ENCODE measurements at regions not wholly inside any gene's neighbourhood (a gene's known extent, or its start where the extent isn't known, plus 50 kb on each side); places are given as distances from the start of the nearest gene placed in this dataset.

- DNase-seq: no peak
These were observed 115.9 kb downstream of the INHBB start for GRCh38 chr2:120461546-120462537.

GRCh38 chr2:120463527-120463926 lies 117.6 kb downstream of the INHBB start:
- DNase-seq: no peak

- no peak for DNase-seq
These were observed 118.1 kb downstream of the INHBB start for GRCh38 chr2:120463996-120464395.

DNA sequence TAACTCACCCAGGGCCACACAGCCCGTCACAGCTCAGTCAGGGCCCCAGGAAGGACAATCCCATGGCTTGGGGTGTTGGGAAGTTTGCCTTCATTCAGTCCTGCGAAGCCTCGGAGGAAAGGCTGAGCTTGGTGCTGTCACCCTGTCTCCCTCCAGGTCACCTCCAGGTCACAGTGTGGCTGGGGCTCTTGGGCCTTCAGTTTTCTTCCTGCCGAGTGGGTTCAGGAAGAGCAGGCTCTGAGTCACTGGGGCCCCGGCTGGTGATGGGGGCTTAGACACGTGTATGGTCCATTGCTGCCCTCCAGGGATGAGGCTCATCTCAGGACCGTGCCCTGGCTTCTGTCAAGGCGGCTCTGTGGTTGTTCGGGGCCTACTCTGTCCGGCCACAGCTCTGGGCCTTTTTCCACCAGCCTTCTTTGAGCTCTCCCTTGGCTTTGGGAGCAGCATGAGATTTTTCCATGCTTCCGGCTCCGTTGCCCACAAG lies 118.6 kb downstream of the INHBB start:
- no peak for DNase-seq

DNA sequence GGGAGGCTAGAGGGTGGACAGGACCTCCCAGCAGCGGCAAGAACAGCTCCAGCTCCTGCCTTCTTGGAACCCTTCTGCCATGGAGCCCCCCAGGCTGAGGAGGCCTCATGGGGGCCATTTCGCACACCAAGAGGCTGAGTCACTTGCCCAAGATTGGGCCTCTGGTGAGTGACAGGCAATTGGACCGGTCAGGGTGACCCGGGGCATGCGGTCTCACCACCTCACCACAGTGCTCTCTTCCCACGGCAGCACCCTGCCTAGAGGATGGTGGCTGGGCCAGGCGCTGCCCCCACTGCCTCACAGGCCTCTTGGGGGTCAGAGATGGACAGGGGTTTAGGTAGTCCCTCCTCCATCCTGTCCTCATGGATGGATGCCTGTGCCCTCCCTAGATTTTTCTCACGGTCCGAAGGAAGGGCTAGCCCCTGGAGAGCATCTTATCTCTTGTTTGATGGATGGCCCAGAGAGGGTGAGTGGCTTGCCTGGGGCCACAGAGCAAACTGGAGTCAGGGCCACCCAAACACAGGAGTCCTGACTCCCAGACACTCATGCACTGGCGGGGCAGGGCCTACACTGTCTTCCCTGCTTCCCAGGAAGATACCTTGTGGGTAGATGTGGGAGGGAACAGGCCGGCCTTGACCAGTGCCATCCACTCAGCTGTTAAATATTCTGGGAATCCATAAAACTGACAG lies 119.2 kb downstream of the INHBB start:
- DNase-seq: no peak

DNA sequence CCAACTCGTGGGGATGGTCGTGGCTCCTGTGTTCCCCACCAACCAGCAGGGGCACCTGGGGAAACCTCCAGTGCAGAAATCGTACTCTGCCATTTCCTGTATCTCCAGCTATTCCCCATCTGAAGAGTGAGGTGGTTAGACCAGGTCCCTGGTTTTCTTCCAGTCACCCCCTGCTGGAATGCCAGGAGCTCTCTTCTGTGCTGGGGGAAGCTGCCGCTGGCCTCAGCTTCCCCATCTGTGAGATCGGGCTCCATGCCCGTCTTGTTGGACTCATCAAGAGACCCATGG lies 119.7 kb downstream of the INHBB start:
- no peak for DNase-seq

DNA sequence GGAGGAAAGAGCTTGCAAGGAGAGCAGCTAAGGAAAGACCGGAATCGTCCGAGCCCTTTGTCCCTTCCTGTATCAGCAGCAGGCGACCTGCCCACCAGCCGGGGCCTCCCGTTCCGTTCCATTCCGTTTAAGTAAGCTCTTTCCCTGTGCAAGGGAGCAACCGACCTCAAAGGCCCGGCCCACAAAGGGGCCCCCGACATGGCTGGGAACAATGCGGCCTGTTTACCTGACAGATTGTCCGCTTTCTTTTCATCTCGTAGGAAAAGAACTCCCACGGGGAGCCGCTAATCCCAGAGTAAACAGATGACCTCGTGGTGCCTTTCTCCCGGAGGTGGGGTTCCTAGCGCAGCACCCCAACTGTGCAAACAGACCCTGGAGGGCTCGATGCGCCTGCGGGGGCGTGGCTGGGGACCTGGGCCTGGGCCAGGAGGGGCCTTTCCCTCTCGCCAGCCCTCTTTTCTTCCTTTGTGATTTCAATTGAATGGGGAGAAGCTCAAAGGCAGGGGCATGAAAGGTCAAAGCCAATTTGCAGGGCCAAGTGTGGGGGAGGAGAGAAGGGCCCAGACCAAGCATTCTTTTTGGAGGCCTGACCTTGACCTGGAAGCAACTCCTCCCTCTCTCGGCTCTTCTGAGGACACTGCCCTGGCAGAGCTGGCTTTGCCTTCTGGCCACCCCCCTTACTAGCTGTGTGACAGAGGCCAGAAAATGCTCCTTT lies 120.2 kb downstream of the INHBB start:
- DNase-seq: no peak

DNA sequence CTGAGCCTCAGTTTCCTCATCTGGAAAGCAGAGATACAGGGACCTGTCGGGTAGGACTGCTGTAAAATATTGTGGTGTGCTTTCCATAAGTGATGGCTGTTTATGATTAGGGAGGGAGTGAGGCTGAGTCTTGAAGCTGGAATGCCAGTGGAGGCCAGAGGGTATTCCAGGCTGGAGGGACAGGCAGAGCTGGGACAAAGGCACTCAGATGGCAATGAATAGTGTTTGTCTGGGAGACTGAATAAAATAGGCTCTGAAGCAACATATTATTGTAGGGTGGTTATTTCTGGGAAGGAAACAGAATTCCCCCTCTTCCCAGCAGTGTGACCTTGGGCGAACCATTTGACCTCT lies 120.7 kb downstream of the INHBB start:
- no peak for DNase-seq

- DNase-seq: no peak
These were observed 122.2 kb downstream of the INHBB start for GRCh38 chr2:120468136-120468535.

DNA sequence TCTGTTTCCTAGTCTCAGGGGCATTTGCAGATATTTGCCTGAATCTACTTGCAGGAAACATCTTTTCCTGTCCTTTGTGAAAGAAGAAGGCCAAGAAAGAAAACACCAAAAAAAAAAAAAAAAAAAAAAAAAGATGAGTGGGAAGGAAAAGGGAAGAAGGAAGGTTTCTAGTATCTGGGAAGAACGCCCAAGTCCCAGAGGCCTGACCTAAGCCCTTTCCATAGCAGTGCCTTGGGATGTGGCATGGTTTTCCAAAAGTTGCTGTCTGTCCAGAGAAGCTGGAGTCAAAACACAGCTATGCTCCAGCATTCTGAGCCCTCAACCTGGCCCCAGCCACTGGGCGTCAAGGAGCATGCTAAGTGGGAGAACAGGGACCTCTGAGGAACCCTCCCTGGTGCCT lies 123.5 kb downstream of the INHBB start:
- DNase-seq: no peak

- no peak for DNase-seq
These were observed 124.4 kb downstream of the INHBB start for GRCh38 chr2:120470041-120470965.

DNA sequence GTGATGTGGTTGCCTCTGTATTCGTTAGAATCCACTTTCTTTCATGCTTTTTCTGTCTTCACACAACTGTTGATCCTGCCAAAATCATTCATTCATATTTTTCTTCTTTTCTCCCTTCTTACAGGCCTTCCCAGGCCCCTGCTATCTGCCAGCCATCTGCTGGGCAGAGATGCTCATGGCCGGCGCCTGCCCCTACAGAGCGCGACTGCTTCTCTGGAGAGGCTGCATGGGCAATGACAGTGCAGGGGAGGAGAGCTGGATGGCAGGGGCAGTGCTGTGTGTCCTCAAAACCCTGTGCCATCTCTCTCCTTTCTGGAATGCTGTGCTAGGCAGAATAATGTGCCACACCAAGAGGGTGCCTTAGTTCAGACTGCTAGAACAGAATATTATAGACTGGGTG lies 125.2 kb downstream of the INHBB start:
- DNase-seq: no peak

DNA sequence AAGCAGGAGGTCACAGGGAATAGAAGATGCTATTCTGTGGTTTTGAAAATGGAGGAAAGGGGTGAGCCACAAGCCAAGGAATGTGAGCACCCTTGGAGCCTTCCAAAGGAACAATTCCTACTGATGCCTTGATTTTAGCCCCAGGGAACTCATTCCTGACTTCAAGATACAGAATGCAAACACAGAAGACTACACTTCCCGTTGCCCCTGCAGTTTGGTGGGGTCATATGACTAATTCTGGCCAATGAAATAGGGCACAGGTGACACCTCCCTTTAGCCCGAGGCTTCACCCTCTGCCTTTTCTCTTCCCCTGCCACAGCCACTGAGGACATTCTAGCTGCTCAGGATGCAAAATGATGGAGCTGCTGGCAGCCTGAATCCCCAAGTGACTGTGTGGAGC lies 126.1 kb downstream of the INHBB start:
- DNase-seq: no peak

DNA sequence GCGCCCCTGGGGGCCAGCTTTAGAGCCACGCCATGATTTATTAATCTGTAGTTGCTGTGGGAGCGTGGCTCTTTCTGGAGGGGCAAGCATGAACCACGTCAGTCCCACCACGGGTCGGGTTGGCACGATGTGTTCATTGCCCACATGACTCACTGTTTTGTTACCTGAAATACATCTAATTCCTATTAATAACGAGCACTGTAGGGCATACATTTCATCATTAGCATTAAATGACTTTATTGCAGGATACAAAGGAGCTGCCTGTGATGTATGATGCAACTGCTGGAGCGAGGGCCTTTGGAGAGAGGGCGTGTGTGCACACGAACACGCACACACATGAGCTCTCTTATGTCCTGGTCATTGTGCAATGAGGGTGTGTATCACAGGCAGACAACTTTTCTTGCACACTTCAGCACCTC lies 127.0 kb downstream of the INHBB start:
- DNase-seq: no peak

DNA sequence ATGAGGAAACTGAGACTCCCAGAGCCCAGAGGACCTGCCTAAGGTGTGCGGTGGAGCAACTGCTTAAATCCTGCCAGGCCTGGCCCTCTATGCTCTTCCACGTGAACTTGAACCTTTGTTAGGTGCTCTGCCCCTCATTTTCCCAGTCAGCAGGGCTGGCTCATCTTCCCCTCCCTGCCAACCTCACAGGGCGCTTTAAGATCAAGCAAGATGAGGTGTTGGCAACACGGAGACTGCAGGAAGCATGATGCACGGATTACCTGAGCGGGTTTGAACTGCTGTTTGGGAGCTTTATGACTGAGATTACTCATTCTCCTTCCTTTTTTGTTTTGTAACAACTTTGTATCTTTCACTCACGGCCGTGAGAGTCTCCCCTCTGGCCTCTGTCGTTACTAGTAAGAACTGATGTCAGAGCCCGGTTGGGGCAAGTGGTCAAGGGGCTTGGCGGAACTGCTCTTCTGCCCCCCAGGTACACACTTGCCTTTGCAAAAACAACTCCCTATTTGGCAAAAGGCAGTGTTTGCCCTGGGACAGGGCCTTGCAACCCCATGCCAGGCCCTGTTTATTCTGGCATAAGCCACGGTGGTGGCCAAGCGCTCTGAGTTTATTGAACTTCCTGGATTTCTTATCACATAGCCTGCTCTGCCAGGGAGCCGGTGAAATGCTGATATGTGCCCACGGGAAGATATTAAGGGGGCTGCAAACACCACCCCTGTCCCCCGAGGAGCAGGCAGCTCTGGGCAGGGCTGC lies 127.8 kb downstream of the INHBB start:
- DNase-seq: no peak

DNA sequence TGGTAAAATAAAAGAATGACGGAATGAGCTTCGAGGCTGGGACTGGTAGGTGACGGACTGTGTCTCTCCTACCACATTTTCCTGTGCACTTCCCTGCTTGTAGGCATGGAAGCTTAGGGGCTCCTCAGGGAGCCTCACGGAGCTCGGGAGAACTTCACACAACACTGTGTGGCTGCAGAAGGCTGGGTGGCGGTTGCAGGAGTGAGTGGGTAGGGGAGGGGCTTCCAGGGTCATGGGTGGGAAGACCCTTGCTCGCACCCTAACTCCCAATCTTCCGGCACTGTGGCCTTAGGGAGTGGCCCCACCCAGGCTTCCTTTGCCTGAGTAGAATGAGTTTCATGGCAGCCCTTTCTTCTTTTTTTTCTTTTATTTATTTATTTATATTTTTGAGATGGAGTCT lies 128.6 kb downstream of the INHBB start:
- no peak for DNase-seq

GRCh38 chr2:120476141-120476540 lies 130.2 kb downstream of the INHBB start:
- no peak for DNase-seq

DNA sequence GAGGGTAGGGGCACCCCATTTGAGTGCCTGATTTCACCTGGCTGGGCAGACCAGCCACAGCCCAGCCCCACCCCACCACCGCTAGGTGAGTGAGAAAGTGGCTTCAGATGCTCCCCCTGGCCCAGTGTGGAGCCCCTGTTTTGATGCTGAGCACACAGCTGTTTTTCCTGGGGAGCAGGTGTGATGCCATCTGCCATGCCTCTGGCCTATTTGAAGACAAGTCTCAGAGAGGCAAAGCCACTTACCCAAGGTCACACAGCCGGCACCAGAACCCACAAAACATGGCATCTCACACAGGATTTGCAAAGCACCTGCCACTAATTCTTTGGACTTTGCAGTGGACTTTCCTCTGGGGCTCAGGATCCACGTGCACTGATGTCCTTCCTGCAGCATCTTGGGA lies 131.3 kb downstream of the INHBB start:
- DNase-seq: no peak

DNA sequence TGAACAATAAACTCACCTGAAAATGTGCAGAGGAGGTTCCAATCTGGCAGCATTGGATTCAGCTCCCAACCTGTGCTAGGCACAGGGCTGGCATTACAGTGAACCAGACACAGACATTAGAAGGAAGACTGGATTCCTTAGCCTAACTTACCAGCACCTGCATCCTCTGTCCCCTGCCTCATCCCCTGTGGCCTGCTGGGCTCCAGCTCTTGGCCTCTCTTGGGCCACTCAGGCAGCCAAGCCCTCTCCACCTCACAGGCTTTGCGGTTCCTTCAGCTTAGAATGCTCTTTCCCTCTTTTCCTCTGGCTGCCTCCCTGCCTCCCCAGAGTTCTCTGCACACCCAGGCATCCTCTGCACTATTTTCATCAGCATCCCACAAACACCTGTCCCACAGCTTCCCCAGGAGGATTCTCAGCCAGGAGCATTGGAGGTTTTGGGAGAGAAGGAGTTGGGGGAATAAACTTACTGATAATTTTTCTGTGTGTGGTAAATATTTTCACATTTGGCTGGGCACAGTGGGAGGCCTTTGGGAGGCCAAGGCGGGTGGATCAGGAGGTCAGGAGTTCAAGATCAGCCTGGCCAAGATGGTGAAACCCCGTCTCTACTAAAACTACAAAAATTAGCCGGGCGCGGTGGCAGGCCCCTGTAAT lies 132.0 kb downstream of the INHBB start:
- no peak for DNase-seq

GRCh38 chr2:120480346-120480902 lies 134.5 kb downstream of the INHBB start:
- DNase-seq: no peak

- no peak for DNase-seq
These were observed 135.0 kb downstream of the INHBB start for GRCh38 chr2:120480903-120481445.
